Panc1 (cell line): ENCODE measurements at regions not wholly inside any gene's neighbourhood (a gene's known extent, or its start where the extent isn't known, plus 50 kb on each side); places are given as distances from the start of the nearest gene placed in this dataset.

Source experiments
- POLR2AphosphoS5 ChIP-seq: IDR thresholded peaks from 2 replicates; pipeline ENCODE4 v1.6.1; 2012; ENCODE audit warnings: mild to moderate bottlenecking, low read depth, low read length, moderate library complexity
- SIN3A ChIP-seq: IDR thresholded peaks from 2 replicates; pipeline ENCODE4 v1.6.1; 2012; ENCODE audit warnings: low read depth, mild to moderate bottlenecking, low read length, moderate library complexity, borderline replicate concordance; ENCODE audit not compliant: insufficient read depth
- TF ChIP-seq, protein P1 (sequence below): fragments of 450-650 bp; IDR thresholded peaks from 2 replicates; pipeline ENCODE4 v1.5.1; 2017; ENCODE audit warnings: mild to moderate bottlenecking
- TF ChIP-seq, protein P2 (sequence below), 2 experiments: IDR thresholded peaks; 2 replicates each; pipeline ENCODE4 v1.6.1; 2011 to 2012; ENCODE audit warnings: low read depth in 2 of 2, control low read depth in 1 of 2, low read length in 1 of 2, mild to moderate bottlenecking in 1 of 2, moderate library complexity in 1 of 2; ENCODE audit not compliant: insufficient read depth in 1 of 2

DNA sequence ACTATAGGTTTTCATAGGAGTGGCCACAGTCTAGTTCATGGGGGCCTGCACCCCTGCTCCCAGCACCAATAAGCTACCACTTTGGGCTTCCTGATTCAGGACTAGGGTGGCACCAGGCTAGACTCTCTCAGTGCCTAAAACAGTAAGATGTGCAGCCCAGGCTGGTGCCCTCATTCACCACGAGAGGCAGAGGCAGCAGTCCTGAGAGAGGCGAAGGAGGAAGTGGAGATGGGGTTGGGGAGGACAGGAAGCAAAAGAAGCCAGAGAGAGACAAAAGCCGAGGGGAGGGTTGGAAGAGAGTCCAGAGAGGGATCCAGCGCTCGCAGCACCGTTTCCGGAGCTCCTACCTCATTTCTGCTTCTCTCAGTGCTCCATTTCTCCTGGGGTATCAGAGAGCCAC lies 180.9 kb downstream of the MED10 start:
- no peak for TF ChIP-seq POLR2AphosphoS5
- TF ChIP-seq, protein P1, sequence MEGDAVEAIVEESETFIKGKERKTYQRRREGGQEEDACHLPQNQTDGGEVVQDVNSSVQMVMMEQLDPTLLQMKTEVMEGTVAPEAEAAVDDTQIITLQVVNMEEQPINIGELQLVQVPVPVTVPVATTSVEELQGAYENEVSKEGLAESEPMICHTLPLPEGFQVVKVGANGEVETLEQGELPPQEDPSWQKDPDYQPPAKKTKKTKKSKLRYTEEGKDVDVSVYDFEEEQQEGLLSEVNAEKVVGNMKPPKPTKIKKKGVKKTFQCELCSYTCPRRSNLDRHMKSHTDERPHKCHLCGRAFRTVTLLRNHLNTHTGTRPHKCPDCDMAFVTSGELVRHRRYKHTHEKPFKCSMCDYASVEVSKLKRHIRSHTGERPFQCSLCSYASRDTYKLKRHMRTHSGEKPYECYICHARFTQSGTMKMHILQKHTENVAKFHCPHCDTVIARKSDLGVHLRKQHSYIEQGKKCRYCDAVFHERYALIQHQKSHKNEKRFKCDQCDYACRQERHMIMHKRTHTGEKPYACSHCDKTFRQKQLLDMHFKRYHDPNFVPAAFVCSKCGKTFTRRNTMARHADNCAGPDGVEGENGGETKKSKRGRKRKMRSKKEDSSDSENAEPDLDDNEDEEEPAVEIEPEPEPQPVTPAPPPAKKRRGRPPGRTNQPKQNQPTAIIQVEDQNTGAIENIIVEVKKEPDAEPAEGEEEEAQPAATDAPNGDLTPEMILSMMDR, result no peak
- TF ChIP-seq SIN3A, result no peak
- TF ChIP-seq, protein P2, sequence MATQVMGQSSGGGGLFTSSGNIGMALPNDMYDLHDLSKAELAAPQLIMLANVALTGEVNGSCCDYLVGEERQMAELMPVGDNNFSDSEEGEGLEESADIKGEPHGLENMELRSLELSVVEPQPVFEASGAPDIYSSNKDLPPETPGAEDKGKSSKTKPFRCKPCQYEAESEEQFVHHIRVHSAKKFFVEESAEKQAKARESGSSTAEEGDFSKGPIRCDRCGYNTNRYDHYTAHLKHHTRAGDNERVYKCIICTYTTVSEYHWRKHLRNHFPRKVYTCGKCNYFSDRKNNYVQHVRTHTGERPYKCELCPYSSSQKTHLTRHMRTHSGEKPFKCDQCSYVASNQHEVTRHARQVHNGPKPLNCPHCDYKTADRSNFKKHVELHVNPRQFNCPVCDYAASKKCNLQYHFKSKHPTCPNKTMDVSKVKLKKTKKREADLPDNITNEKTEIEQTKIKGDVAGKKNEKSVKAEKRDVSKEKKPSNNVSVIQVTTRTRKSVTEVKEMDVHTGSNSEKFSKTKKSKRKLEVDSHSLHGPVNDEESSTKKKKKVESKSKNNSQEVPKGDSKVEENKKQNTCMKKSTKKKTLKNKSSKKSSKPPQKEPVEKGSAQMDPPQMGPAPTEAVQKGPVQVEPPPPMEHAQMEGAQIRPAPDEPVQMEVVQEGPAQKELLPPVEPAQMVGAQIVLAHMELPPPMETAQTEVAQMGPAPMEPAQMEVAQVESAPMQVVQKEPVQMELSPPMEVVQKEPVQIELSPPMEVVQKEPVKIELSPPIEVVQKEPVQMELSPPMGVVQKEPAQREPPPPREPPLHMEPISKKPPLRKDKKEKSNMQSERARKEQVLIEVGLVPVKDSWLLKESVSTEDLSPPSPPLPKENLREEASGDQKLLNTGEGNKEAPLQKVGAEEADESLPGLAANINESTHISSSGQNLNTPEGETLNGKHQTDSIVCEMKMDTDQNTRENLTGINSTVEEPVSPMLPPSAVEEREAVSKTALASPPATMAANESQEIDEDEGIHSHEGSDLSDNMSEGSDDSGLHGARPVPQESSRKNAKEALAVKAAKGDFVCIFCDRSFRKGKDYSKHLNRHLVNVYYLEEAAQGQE (IDR thresholded peaks at IDR 0.05; ENCODE audit: insufficient read depth in 1 of 2, low read depth in 2 of 2, low read length in 1 of 2), result no peak
